ENCODE measurements at regions not wholly inside any gene's neighbourhood (a gene's known extent, or its start where the extent isn't known, plus 50 kb on each side); places are given as distances from the start of the nearest gene placed in this dataset.

- POLR2A ChIA-PET: no interaction called here
Observed at GRCh38 chr14:34277191-34277590, 184.8 kb downstream of the SPTSSA start.

More at GRCh38 chr14:34277191-34277590, 184.8 kb downstream of the SPTSSA start:
- no TSS peak for BruUV-seq (replicated peaks)
- Histone ChIP-seq H3K4me3 (replicated peaks in 1 of 2; ENCODE audit: low read depth in 1 of 2, low read length in 2 of 2) (no peak overlapping the region), H3K9me2 (ENCODE audit: insufficient read depth) (no peaks in the 10 kb centered on the region), H3K27ac (ENCODE audit: low read depth, low read length) (no peak overlapping the region), H3K9me3 (ENCODE audit: control insufficient read depth in 1 of 2, insufficient read depth in 1 of 2, low read depth in 1 of 2, low read length in 2 of 2) (no peaks in the 10 kb centered on the region), H3K4me1 (ENCODE audit: control insufficient read depth in 1 of 2, insufficient read depth in 2 of 2, low read length in 2 of 2) (no peaks in the 10 kb centered on the region), H3K9ac (ENCODE audit: low read length) (no peak overlapping the region), H3K36me3 (ENCODE audit: control insufficient read depth in 1 of 2, insufficient read depth in 2 of 2, low read length in 2 of 2) (no peaks in the 10 kb centered on the region), H3K79me2 (ENCODE audit: insufficient read depth, low read length) (no peaks in the 10 kb centered on the region), H3K4me2 (ENCODE audit: low read length) (no peak overlapping the region), H2AFZ (ENCODE audit: low read depth, low read length, poor library complexity, severe bottlenecking) (no peak overlapping the region), H3K27me3 (ENCODE audit: insufficient read depth, low read length) (no peaks in the 10 kb centered on the region), H4K20me1 (ENCODE audit: insufficient read depth) (no peaks in the 10 kb centered on the region)
- TF ChIP-seq REST (IDR thresholded peaks at IDR 0.05; ENCODE audit: low read depth) (no peak), SRF (IDR thresholded peaks at IDR 0.05; ENCODE audit: low read depth) (no peak), SP1 (IDR thresholded peaks at IDR 0.05; ENCODE audit: low read depth) (no peak), ATF3 (IDR thresholded peaks at IDR 0.05) (no peak), POLR2A (IDR thresholded peaks at IDR 0.05; ENCODE audit: borderline replicate concordance, extremely low read depth, insufficient read depth, insufficient read length) (no peak), ZBTB33 (IDR thresholded peaks at IDR 0.05; ENCODE audit: extremely low read depth, insufficient replicate concordance, low read length) (no peak), TCF7L2 (IDR thresholded peaks at IDR 0.05; ENCODE audit: borderline replicate concordance, extremely low read depth, insufficient read depth, insufficient read length) (no peak), JUND (IDR thresholded peaks at IDR 0.05) (no peak), MAX (IDR thresholded peaks at IDR 0.05) (no peak), EZH2phosphoT487 (IDR thresholded peaks at IDR 0.05; ENCODE audit: borderline replicate concordance) (no peak), ELF1 (IDR thresholded peaks at IDR 0.05; ENCODE audit: borderline replicate concordance, low read depth) (no peak), CTCF (IDR thresholded peaks at IDR 0.05 in 2 of 3, conservative IDR thresholded peaks at IDR 0.05 in 1 of 3; ENCODE audit: borderline replicate concordance in 1 of 3, insufficient read depth in 1 of 3, low read depth in 2 of 3, low read length in 2 of 3) (no peak), CEBPB (IDR thresholded peaks at IDR 0.05; ENCODE audit: low read depth) (no peak), SIN3A (IDR thresholded peaks at IDR 0.05; ENCODE audit: low read depth) (no peak), YY1 (IDR thresholded peaks at IDR 0.05; ENCODE audit: extremely low read depth, insufficient replicate concordance, low read depth, low read length) (no peak), ZFX (IDR thresholded peaks at IDR 0.05) (no peak), EZH2 (IDR thresholded peaks at IDR 0.05) (no peak), FOSL1 (IDR thresholded peaks at IDR 0.05; ENCODE audit: low read depth) (no peak), RAD21 (IDR thresholded peaks at IDR 0.05; ENCODE audit: low read depth) (no peak)
- no peak for DNase-seq (ENCODE audit: low read depth, low spot score)
- ChIA-PET RAD21 (ENCODE audit: low non-redundant PET in 1 of 2, low total read pairs in 2 of 2, uncharacterized antibody in 2 of 2, unreplicated experiment in 2 of 2) (no interaction called here), CTCF (interaction anchor here (1.2 kb wide), 1 partner anchor 55 kb away, joined by 3 read pairs; no protein-coding TSS in a partner anchor)
- intact Hi-C loops (cut with micrococcal nuclease): no loop called here
- no peak for ATAC-seq

Data from HCT116 (cell line).